IPS-15b (cell line): ENCODE measurements at regions not wholly inside any gene's neighbourhood (a gene's known extent, or its start where the extent isn't known, plus 50 kb on each side); places are given as distances from the start of the nearest gene placed in this dataset.
A peak's percentile ranks its signal among the peaks of the same experiment; 100 is the strongest.

Experiments used
- H3K27me3 ChIP-seq: one replicate; pipeline ENCODE4 v1.6.1; 2013; ENCODE audit warnings: low read length; ENCODE audit not compliant: control insufficient read depth, insufficient read depth
- H3K36me3 ChIP-seq: one replicate; pipeline ENCODE4 v1.6.1; 2013; ENCODE audit warnings: low read length; ENCODE audit not compliant: control insufficient read depth, insufficient read depth
- H3K4me1 ChIP-seq: one replicate; pipeline ENCODE4 v1.6.1; 2013; ENCODE audit warnings: mild to moderate bottlenecking, low read length; ENCODE audit not compliant: control insufficient read depth, insufficient read depth
- H3K4me3 ChIP-seq: one replicate; pipeline ENCODE4 v1.5.1; 2013; ENCODE audit warnings: low read depth, low read length
- H3K9ac ChIP-seq: one replicate; pipeline ENCODE4 v1.6.1; 2013; ENCODE audit warnings: low read depth, mild to moderate bottlenecking, low read length
- H3K9me3 ChIP-seq: one replicate; pipeline ENCODE4 v1.6.1; 2013; ENCODE audit warnings: mild to moderate bottlenecking, low read length; ENCODE audit not compliant: control insufficient read depth, insufficient read depth

- Histone ChIP-seq H3K4me3 (no peak overlapping the region), H3K27me3 (no peaks in the 10 kb centered on the region), H3K9ac (no peak overlapping the region), H3K4me1 (peaks cover 11% of the 10 kb centered on the region), H3K9me3 (no peaks in the 10 kb centered on the region), H3K36me3 (no peaks in the 10 kb centered on the region)
These were observed 176.7 kb upstream of the GOLIM4 start for GRCh38 chr3:168272343-168272985.

- Histone ChIP-seq H3K9ac (no peak overlapping the region), H3K4me1 (peaks cover 11% of the 10 kb centered on the region), H3K9me3 (no peaks in the 10 kb centered on the region), H3K4me3 (no peak overlapping the region), H3K36me3 (no peaks in the 10 kb centered on the region), H3K27me3 (no peaks in the 10 kb centered on the region)
These were observed 176.2 kb upstream of the GOLIM4 start for GRCh38 chr3:168271932-168272331.

- no peaks in the 10 kb centered on the region for H3K27me3 ChIP-seq
- H3K4me1 ChIP-seq, result peaks cover 11% of the 10 kb centered on the region
- H3K4me3 ChIP-seq, result no peak overlapping the region
- no peak overlapping the region for H3K9ac ChIP-seq
- no peaks in the 10 kb centered on the region for H3K36me3 ChIP-seq
- no peaks in the 10 kb centered on the region for H3K9me3 ChIP-seq
These were observed 173.3 kb upstream of the GOLIM4 start for GRCh38 chr3:168269001-168269400.

GRCh38 chr3:168267179-168267578 is 171.5 kb upstream of the GOLIM4 start:
- Histone ChIP-seq H3K36me3 (no peaks in the 10 kb centered on the region), H3K4me1 (peaks cover 7% of the 10 kb centered on the region), H3K9ac (no peak overlapping the region), H3K27me3 (no peaks in the 10 kb centered on the region), H3K4me3 (no peak overlapping the region), H3K9me3 (no peaks in the 10 kb centered on the region)

- Histone ChIP-seq H3K36me3 (no peaks in the 10 kb centered on the region), H3K9ac (no peak overlapping the region), H3K4me3 (no peak overlapping the region), H3K27me3 (no peaks in the 10 kb centered on the region), H3K9me3 (no peaks in the 10 kb centered on the region), H3K4me1 (no peaks in the 10 kb centered on the region)
These were observed 170.6 kb upstream of the GOLIM4 start for GRCh38 chr3:168266335-168266734.

GRCh38 chr3:168262887-168263286 is 167.2 kb upstream of the GOLIM4 start:
- H3K9ac ChIP-seq, result no peak overlapping the region
- no peaks in the 10 kb centered on the region for H3K9me3 ChIP-seq
- H3K4me1 ChIP-seq, result no peaks in the 10 kb centered on the region
- H3K4me3 ChIP-seq, result no peak overlapping the region
- H3K27me3 ChIP-seq, result no peaks in the 10 kb centered on the region
- no peaks in the 10 kb centered on the region for H3K36me3 ChIP-seq

- Histone ChIP-seq H3K9ac (no peak overlapping the region), H3K9me3 (no peaks in the 10 kb centered on the region), H3K27me3 (no peaks in the 10 kb centered on the region), H3K4me1 (no peaks in the 10 kb centered on the region), H3K4me3 (no peak overlapping the region), H3K36me3 (no peaks in the 10 kb centered on the region)
These were observed 165.1 kb upstream of the GOLIM4 start for GRCh38 chr3:168260859-168261258.

GRCh38 chr3:168251371-168251770 is 155.6 kb upstream of the GOLIM4 start:
- no peak overlapping the region for H3K4me3 ChIP-seq
- H3K9ac ChIP-seq, result no peak overlapping the region
- H3K36me3 ChIP-seq, result no peaks in the 10 kb centered on the region
- H3K4me1 ChIP-seq, result peaks cover 6% of the 10 kb centered on the region
- H3K9me3 ChIP-seq, result peaks cover 3% of the 10 kb centered on the region
- peaks cover 21% of the 10 kb centered on the region for H3K27me3 ChIP-seq

GRCh38 chr3:168250415-168250861 is 154.7 kb upstream of the GOLIM4 start:
- H3K9me3 ChIP-seq, result no peaks in the 10 kb centered on the region
- no peaks in the 10 kb centered on the region for H3K36me3 ChIP-seq
- no peak overlapping the region for H3K9ac ChIP-seq
- peaks cover 6% of the 10 kb centered on the region for H3K4me1 ChIP-seq
- peaks cover 21% of the 10 kb centered on the region for H3K27me3 ChIP-seq
- peak overlapping the region; percentile 40 for H3K4me3 ChIP-seq

- no peaks in the 10 kb centered on the region for H3K36me3 ChIP-seq
- H3K9ac ChIP-seq, result peak overlapping the region; percentile 68
- H3K4me3 ChIP-seq, result peak overlapping the region; percentile 40
- H3K4me1 ChIP-seq, result peaks cover 6% of the 10 kb centered on the region
- H3K27me3 ChIP-seq, result peaks cover 21% of the 10 kb centered on the region
- H3K9me3 ChIP-seq, result no peaks in the 10 kb centered on the region
These were observed 154.1 kb upstream of the GOLIM4 start for GRCh38 chr3:168249550-168250414.

GRCh38 chr3:168249205-168249549 is 153.5 kb upstream of the GOLIM4 start:
- Histone ChIP-seq H3K4me3 (peak overlapping the region; percentile 40), H3K27me3 (peaks cover 21% of the 10 kb centered on the region), H3K4me1 (peaks cover 6% of the 10 kb centered on the region), H3K36me3 (no peaks in the 10 kb centered on the region), H3K9ac (no peak overlapping the region), H3K9me3 (no peaks in the 10 kb centered on the region)
